GM18498 (cell line): ENCODE measurements at regions not wholly inside any gene's neighbourhood (a gene's known extent, or its start where the extent isn't known, plus 50 kb on each side); places are given as distances from the start of the nearest gene placed in this dataset.

Experiments
- ATAC-seq: cut with Tn5 transposase; IDR thresholded peaks from one replicate; pipeline ENCODE4 v1.9.1; 2021; ENCODE audit warnings: mild to moderate bottlenecking, moderate library complexity; ENCODE audit not compliant: unreplicated experiment

- no peak for ATAC-seq
Observed at GRCh38 chr1:81634294-81634693, 166.4 kb upstream of the ADGRL2 start.

DNA sequence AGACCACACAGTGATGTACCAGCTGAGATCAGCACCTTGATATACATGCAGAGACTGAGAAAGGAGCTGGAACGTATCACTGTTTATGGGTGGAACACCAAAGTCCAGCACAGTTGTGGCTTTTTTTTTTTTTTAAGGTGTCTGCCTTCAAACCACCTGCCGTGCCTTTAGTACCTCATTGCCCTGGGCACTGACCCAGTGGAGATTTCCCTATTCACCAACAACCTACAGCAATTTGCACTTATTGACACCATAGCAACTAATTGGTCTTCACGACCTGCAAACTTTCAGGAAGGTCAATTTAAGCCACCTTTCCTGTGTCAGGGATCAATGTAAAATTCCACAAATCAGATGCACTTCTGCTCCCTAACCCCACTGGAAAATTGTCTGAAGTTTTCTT, 181.6 kb upstream of the ADGRL2 start:
- ATAC-seq = no peak

GRCh38 chr1:81618376-81618775, 182.4 kb upstream of the ADGRL2 start:
- ATAC-seq = no peak

GRCh38 chr1:81617308-81617967, 183.3 kb upstream of the ADGRL2 start:
- no peak for ATAC-seq

- no peak for ATAC-seq
Observed at GRCh38 chr1:81613803-81614202, 186.9 kb upstream of the ADGRL2 start.

GRCh38 chr1:81607924-81608323, 192.8 kb upstream of the ADGRL2 start:
- no peak for ATAC-seq

DNA sequence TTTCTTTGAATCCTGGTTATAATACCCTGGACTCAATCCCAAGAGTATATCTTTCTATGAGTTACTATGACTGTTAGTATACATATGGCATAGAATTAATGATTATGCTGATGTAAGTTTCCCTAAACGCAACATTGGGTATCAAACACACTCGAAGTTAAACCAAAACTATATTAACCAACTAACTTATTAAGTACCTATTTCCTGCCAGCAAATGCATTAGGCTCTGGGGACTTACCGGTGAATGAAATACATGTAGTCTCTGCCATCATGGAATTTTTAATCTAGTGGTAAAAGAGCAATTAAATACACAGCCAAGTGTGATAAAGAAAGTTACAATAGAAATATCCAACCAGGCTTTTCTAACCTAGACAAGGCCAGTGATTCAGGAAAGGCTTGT, 193.6 kb upstream of the ADGRL2 start:
- no peak for ATAC-seq

- no peak for ATAC-seq
Observed at GRCh38 chr1:81606656-81607055, 194.1 kb upstream of the ADGRL2 start.

DNA sequence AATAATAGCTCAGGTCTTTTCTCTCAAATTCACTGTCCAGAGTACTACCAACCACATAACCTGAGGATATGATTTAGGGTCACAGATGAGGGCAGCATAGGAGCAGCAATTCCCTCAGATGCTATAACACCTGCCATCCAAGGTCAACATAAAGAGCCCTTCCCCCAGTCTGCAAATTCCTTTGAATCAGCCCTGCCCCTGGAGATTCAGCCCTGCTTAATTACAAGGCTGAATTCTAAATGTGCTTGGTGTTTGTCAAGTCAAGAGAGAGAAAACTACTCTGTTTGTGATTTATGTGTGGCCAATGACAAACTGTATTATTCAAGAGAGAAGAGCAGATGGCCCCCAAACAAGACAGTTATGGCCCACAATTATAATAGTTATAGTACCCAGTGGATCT, 195.7 kb upstream of the ADGRL2 start:
- ATAC-seq = no peak

DNA sequence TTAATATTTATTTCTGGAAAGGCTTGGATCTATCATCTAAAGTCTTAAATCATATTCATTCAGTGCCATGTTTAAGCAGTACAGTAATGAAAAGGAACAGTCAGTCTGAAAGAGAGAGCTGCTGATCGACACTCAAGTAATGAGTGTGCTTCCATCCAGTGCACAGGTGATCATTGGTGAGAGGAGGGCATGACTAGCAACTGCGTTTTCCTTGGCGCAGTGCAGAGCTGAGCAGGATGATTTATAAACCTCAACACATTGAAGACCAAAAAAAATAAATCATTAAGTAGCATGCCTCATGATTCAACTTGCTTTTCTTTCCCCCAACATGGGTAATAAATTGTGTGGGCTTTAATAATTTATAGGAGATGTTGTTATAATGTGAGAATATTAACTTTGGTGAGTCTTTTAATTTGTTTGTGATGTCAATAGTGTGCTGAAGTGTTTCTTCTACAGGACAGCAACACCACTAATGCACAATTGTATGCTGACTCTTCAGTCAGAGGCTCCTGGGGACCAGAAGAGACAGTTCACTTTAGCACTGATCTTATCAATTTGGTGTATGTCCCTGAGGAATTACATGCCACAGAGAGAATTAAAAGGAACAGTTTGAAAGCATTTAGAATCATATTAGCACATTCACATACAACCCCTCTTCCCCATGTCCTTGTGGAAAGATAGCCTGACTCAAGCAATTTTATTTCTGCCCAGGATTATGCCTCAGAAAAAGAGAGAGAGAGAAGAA, 199.7 kb upstream of the ADGRL2 start:
- no peak for ATAC-seq

- ATAC-seq = no peak
Observed at GRCh38 chr1:81600363-81600762, 200.4 kb upstream of the ADGRL2 start.

DNA sequence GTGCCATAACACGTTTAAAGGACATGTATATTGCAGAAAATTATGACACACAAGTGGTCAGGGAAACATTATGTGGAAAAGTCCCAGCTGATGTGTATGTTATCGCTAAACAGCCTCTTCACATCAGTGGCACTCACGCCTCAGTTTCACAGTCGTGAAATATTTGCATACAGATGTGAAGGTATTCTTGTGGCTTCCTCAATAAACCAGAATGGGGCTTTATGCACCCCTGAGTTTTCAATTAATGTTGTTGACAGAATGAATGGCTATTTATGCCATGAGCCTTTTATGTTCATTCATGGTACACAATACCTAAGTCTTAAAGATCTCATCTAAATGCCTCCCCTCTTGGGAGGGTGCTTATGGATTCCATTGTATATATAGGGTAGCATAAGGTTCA, 202.1 kb upstream of the ADGRL2 start:
- peak; percentile 49 for ATAC-seq

GRCh38 chr1:81597720-81598426, 202.9 kb upstream of the ADGRL2 start:
- ATAC-seq = no peak

DNA sequence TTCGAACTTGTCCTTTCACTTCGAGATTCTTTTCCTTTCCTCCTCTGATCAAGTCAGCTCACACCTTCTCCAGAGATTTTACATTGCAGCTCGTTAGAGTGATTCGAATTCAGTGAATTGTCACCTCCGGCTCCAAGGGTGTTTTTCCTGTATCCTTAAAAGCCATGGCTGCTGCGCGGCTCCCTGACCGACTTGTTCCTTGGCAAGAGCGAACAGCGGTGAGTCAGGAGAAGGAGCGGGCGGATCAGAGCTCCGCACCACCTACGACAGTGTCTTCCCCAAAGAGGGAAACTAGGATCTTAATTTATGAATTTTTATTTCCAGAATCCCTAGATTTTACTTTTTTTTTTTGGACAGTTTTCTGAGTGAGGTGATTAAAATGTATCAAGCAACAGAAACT, 204.4 kb upstream of the ADGRL2 start:
- ATAC-seq = no peak

GRCh38 chr1:81594206-81594605, 206.5 kb upstream of the ADGRL2 start:
- ATAC-seq = no peak

GRCh38 chr1:81592233-81592632, 208.5 kb upstream of the ADGRL2 start:
- no peak for ATAC-seq

- ATAC-seq = no peak
Observed at GRCh38 chr1:81590171-81590570, 210.6 kb upstream of the ADGRL2 start.

DNA sequence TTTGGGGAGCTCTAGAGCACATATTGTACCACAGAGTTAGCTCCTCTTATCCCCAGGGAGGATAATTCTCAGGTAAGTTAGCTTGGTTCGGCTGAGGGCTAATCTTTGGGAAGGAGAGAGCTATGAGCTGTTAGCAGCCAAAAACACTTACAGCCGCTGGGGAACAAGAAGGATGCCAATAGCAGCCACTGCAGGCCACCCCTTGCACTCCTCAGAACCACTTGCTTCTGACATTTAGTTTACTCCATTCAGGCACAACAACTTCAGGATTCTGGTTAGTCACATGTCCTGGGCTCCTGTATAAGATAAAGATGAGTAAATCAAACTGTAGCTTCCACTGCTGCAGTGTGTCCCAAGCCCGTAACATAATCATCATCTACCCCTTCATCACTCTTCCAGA, 212.6 kb upstream of the ADGRL2 start:
- ATAC-seq = no peak

DNA sequence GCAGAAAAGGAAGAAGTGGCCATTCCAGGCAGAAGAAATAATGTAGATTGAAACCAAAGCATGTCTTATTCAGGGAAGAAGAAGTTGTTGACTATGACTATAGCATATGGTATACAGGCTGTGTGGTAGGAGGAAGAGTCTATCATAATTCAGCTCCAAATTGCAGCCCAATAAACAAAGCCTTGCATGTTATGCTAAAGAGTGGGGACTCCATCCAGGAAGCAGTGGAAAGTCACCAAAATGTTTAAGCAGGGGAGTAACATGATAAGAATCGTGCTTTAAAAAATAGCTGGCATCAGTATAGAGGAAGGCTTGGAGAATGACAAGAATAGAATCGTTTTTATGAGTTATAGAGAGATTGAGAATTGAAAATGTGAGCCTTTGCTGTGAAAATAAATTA, 213.3 kb upstream of the ADGRL2 start:
- no peak for ATAC-seq

- ATAC-seq = no peak
Observed at GRCh38 chr1:81585371-81585770, 215.4 kb upstream of the ADGRL2 start.

GRCh38 chr1:81584398-81584797, 216.3 kb upstream of the ADGRL2 start:
- ATAC-seq = no peak

GRCh38 chr1:81583878-81584277, 216.9 kb upstream of the ADGRL2 start:
- no peak for ATAC-seq
